Tibial artery (tissue), 4 donors: ENCODE measurements at regions not wholly inside any gene's neighbourhood (a gene's known extent, or its start where the extent isn't known, plus 50 kb on each side); places are given as distances from the start of the nearest gene placed in this dataset.

ENCODE experiments used
- DNase-seq, 2 donors: peaks; one replicate each; pipeline ENCODE4 v3.0.0-alpha.2; 2019
- H3K27ac ChIP-seq, 2 donors: fragments of 200-600 bp; sonication (generic) in 1 of 2; 1 replicate in 1 of 2; 2 replicates in 1 of 2; pipeline ENCODE4 v1.5.1; 2018 to 2019; ENCODE audit warnings: mild to moderate bottlenecking in 1 of 2
- H3K27me3 ChIP-seq, 2 donors: fragments of 200-600 bp; sonication (generic) in 1 of 2; one replicate each; pipeline versions ENCODE4 v1.5.1 to v1.6.0; 2016 to 2019
- H3K36me3 ChIP-seq, 3 donors: fragments of 200-600 bp; sonication (generic) in 2 of 3; one replicate each; pipeline ENCODE4 v1.5.1; 2016 to 2019; ENCODE audit warnings: mild to moderate bottlenecking in 2 of 3
- H3K4me1 ChIP-seq, 4 donors: fragments of 200-600 bp; sonication (generic) in 2 of 4; 1 replicate in 3 of 4; 2 replicates in 1 of 4; pipeline ENCODE4 v1.5.1; 2016 to 2019
- H3K4me3 ChIP-seq, 2 donors: fragments of 200-600 bp; sonication (generic) in 1 of 2; 1 replicate in 1 of 2; 2 replicates in 1 of 2; pipeline ENCODE4 v1.5.1; 2018 to 2019; ENCODE audit warnings: mild to moderate bottlenecking in 2 of 2
- H3K9me3 ChIP-seq, 3 donors: fragments of 200-600 bp; sonication (generic) in 1 of 3; one replicate each; pipeline ENCODE4 v1.5.1; 2016 to 2019
- CTCF ChIP-seq, 2 experiments: fragments of 200-600 bp in 1 of 2; fragments of 450-650 bp in 1 of 2; IDR thresholded peaks; one replicate each; pipeline ENCODE4 v1.5.1; 2017 to 2019; ENCODE audit warnings: antibody characterized with exemption in 2 of 2, mild to moderate bottlenecking in 1 of 2, moderate library complexity in 1 of 2
- intact Hi-C: fragments of 100-400 bp; cut with DNase I; formaldehyde crosslinking; loops from one replicate; pipeline ENCODE4 v1.15.0; 2023; ENCODE audit warnings: low total_unique reads

GRCh38 chr7:18293759-18294158 is 201.8 kb upstream of the HDAC9 start:
- no peaks in the 10 kb centered on the region for H3K9me3 ChIP-seq
- H3K4me1 ChIP-seq, result peaks cover 0 to 10% (median 0%) of the 10 kb centered on the region in 4 donors
- H3K4me3 ChIP-seq, result no peak overlapping the region
- no peak for DNase-seq
- no peaks in the 10 kb centered on the region for H3K27me3 ChIP-seq
- H3K36me3 ChIP-seq, result no peaks in the 10 kb centered on the region
- intact Hi-C loops, result no loop called here
- TF ChIP-seq CTCF (IDR thresholded peaks at IDR 0.05), result no peak
- no peak overlapping the region for H3K27ac ChIP-seq

- Histone ChIP-seq H3K27ac (no peak overlapping the region), H3K9me3 (no peaks in the 10 kb centered on the region), H3K4me1 (peaks cover 0 to 10% (median 0%) of the 10 kb centered on the region in 4 donors), H3K27me3 (no peaks in the 10 kb centered on the region), H3K4me3 (no peak overlapping the region), H3K36me3 (no peaks in the 10 kb centered on the region)
- TF ChIP-seq CTCF (IDR thresholded peaks at IDR 0.05), result no peak
- intact Hi-C loops, result no loop called here
- DNase-seq, result no peak
Measured at GRCh38 chr7:18294411-18294810, 201.1 kb upstream of the HDAC9 start.

- intact Hi-C loops, result no loop called here
- no peak for TF ChIP-seq CTCF (IDR thresholded peaks at IDR 0.05)
- peaks cover 0 to 10% (median 0%) of the 10 kb centered on the region in 4 donors for H3K4me1 ChIP-seq
Measured at GRCh38 chr7:18295781-18296423, 199.6 kb upstream of the HDAC9 start.

GRCh38 chr7:18302097-18302496 is 193.5 kb upstream of the HDAC9 start:
- no peak overlapping the region for H3K4me3 ChIP-seq
- H3K36me3 ChIP-seq, result no peaks in the 10 kb centered on the region
- no peaks in the 10 kb centered on the region for H3K9me3 ChIP-seq
- intact Hi-C loops, result no loop called here
- H3K4me1 ChIP-seq, result peaks cover 0 to 17% (median 3%) of the 10 kb centered on the region in 4 donors
- H3K27ac ChIP-seq, result no peak overlapping the region
- no peaks in the 10 kb centered on the region for H3K27me3 ChIP-seq
- no peak for TF ChIP-seq CTCF (IDR thresholded peaks at IDR 0.05)
- DNase-seq, result no peak

More at GRCh38 chr7:18295781-18296423, 199.6 kb upstream of the HDAC9 start:
- DNase-seq, result no peak
- no peak overlapping the region for H3K4me3 ChIP-seq
- no peaks in the 10 kb centered on the region for H3K9me3 ChIP-seq
- no peaks in the 10 kb centered on the region for H3K36me3 ChIP-seq
- no peaks in the 10 kb centered on the region for H3K27me3 ChIP-seq
- no peak overlapping the region for H3K27ac ChIP-seq

GRCh38 chr7:18305866-18306265 is 189.7 kb upstream of the HDAC9 start:
- no peak overlapping the region for H3K4me3 ChIP-seq
- H3K4me1 ChIP-seq, result peaks cover 0 to 17% (median 3%) of the 10 kb centered on the region in 4 donors
- no peak for TF ChIP-seq CTCF (IDR thresholded peaks at IDR 0.05)
- intact Hi-C loops, result no loop called here
- no peaks in the 10 kb centered on the region for H3K36me3 ChIP-seq
- no peaks in the 10 kb centered on the region for H3K9me3 ChIP-seq
- H3K27me3 ChIP-seq, result no peaks in the 10 kb centered on the region
- H3K27ac ChIP-seq, result no peak overlapping the region
- DNase-seq, result no peak
